Testis (tissue), 2 donors: ENCODE measurements at regions not wholly inside any gene's neighbourhood (a gene's known extent, or its start where the extent isn't known, plus 50 kb on each side); places are given as distances from the start of the nearest gene placed in this dataset.

Experiments
- DNase-seq: peaks from one replicate; pipeline ENCODE4 v3.0.0-alpha.2; 2019
- H3K27ac ChIP-seq, 2 donors: fragments of 200-600 bp; sonication (generic); one replicate each; pipeline ENCODE4 v1.5.1; 2019
- H3K27me3 ChIP-seq: fragments of 200-600 bp; sonication (generic); one replicate; pipeline ENCODE4 v1.5.1; 2019
- H3K36me3 ChIP-seq: fragments of 200-600 bp; sonication (generic); one replicate; pipeline ENCODE4 v1.5.1; 2017; ENCODE audit warnings: low read depth; ENCODE audit errors: missing control alignments
- H3K4me1 ChIP-seq: fragments of 200-600 bp; sonication (generic); one replicate; pipeline ENCODE4 v1.5.1; 2019
- H3K4me3 ChIP-seq, 2 donors: fragments of 200-600 bp; sonication (generic); one replicate each; pipeline ENCODE4 v1.5.1; 2017 to 2019
- H3K9me3 ChIP-seq: fragments of 200-600 bp; sonication (generic); one replicate; pipeline ENCODE4 v1.5.1; 2017
- CTCF ChIP-seq, 3 experiments: fragments of 450-650 bp in 2 of 3; fragments of 200-600 bp in 1 of 3; sonication (generic) in 1 of 3; IDR thresholded peaks; one replicate each; pipeline ENCODE4 v1.5.1; 2016 to 2019; ENCODE audit warnings: antibody characterized with exemption in 3 of 3, mild to moderate bottlenecking in 2 of 3, moderate library complexity in 1 of 3
- POLR2A ChIP-seq: fragments of 450-650 bp; IDR thresholded peaks from one replicate; pipeline ENCODE4 v1.6.1; 2017; ENCODE audit warnings: antibody characterized with exemption, mild to moderate bottlenecking, moderate library complexity
- WGBS, 2 donors: methylation state at CpG; one replicate each; pipeline ENCODE4 v1.1.5; 2018; 5-methylcytosine and 5-hydroxymethylcytosine counted together
- intact Hi-C: fragments of 100-400 bp; cut with DNase I; formaldehyde crosslinking; loops from one replicate; pipeline ENCODE4 v1.15.1; 2023; ENCODE audit warnings: low total_unique reads

- no peak for TF ChIP-seq POLR2A
- TF ChIP-seq CTCF (IDR thresholded peaks at IDR 0.05): no peak
- no peak for DNase-seq
- H3K27me3 ChIP-seq: no peaks in the 10 kb centered on the region
- no peaks in the 10 kb centered on the region for H3K4me1 ChIP-seq
- H3K36me3 ChIP-seq: no peaks in the 10 kb centered on the region
- no peak overlapping the region for H3K27ac ChIP-seq
- H3K4me3 ChIP-seq: no peak overlapping the region
- no peaks in the 10 kb centered on the region for H3K9me3 ChIP-seq
- 88 to 96% methylated on average over 1 of the region's 1 CpG for WGBS, 2 donors
- intact Hi-C loops: no loop called here
These were observed 847.6 kb upstream of the KLHL1 start for GRCh38 chr13:70955887-70956286.

GRCh38 chr13:70950664-70951063 lies 842.4 kb upstream of the KLHL1 start:
- no peak for DNase-seq
- no peaks in the 10 kb centered on the region for H3K4me1 ChIP-seq
- no peak overlapping the region for H3K4me3 ChIP-seq
- intact Hi-C loops: no loop called here
- H3K9me3 ChIP-seq: no peaks in the 10 kb centered on the region
- H3K27ac ChIP-seq: no peak overlapping the region
- H3K36me3 ChIP-seq: no peaks in the 10 kb centered on the region
- no peak for TF ChIP-seq CTCF (IDR thresholded peaks at IDR 0.05)
- TF ChIP-seq POLR2A: no peak
- no peaks in the 10 kb centered on the region for H3K27me3 ChIP-seq

GRCh38 chr13:70945506-70945905 lies 837.3 kb upstream of the KLHL1 start:
- no peak for TF ChIP-seq POLR2A
- TF ChIP-seq CTCF (IDR thresholded peaks at IDR 0.05): no peak
- H3K27ac ChIP-seq: no peak overlapping the region
- no peaks in the 10 kb centered on the region for H3K27me3 ChIP-seq
- DNase-seq: no peak
- H3K9me3 ChIP-seq: no peaks in the 10 kb centered on the region
- intact Hi-C loops: no loop called here
- H3K36me3 ChIP-seq: no peaks in the 10 kb centered on the region
- H3K4me3 ChIP-seq: no peak overlapping the region
- H3K4me1 ChIP-seq: no peaks in the 10 kb centered on the region
- WGBS, 2 donors: 81 to 91% methylated on average over 2 of the region's 2 CpGs

- no peaks in the 10 kb centered on the region for H3K4me1 ChIP-seq
- DNase-seq: no peak
- H3K27ac ChIP-seq: no peak overlapping the region
- H3K36me3 ChIP-seq: no peaks in the 10 kb centered on the region
- no peaks in the 10 kb centered on the region for H3K9me3 ChIP-seq
- TF ChIP-seq POLR2A (no peak), CTCF (IDR thresholded peaks at IDR 0.05) (no peak)
- no peak overlapping the region for H3K4me3 ChIP-seq
- no peaks in the 10 kb centered on the region for H3K27me3 ChIP-seq
- intact Hi-C loops: no loop called here
- 81 to 82% methylated on average over 1 of the region's 1 CpG for WGBS, 2 donors
These were observed 833.2 kb upstream of the KLHL1 start for GRCh38 chr13:70941454-70941853.

DNA sequence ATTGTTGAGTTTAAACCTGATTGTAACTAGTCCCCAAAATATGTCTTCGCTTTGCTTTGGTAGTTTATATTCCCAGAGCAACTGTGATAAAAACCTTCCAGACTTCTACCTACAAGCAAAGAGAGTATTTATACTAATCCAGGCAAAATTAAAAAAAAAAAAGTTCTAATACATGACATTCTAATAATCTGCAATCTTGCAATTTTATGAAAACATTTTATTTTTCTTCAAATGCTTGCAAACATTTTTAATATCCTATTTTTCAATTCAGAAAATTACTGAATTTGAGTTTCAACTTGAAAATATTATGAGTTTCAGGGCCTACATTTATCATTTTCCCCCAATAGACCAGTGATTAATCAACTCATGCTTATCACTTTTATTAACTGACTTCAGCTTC lies 830.2 kb upstream of the KLHL1 start:
- TF ChIP-seq POLR2A (no peak), CTCF (IDR thresholded peaks at IDR 0.05) (no peak)
- H3K4me3 ChIP-seq: no peak overlapping the region
- WGBS, 2 donors: 81 to 90% methylated on average over 1 of the region's 1 CpG
- DNase-seq: no peak
- no peaks in the 10 kb centered on the region for H3K27me3 ChIP-seq
- H3K4me1 ChIP-seq: no peaks in the 10 kb centered on the region
- intact Hi-C loops: no loop called here
- no peaks in the 10 kb centered on the region for H3K36me3 ChIP-seq
- no peak overlapping the region for H3K27ac ChIP-seq
- no peaks in the 10 kb centered on the region for H3K9me3 ChIP-seq
